ENCODE measurements at regions not wholly inside any gene's neighbourhood (a gene's known extent, or its start where the extent isn't known, plus 50 kb on each side); places are given as distances from the start of the nearest gene placed in this dataset.

- TF ChIP-seq POLR2AphosphoS5 (IDR thresholded peaks at IDR 0.05) = no peak
- TF ChIP-seq CTCF (IDR thresholded peaks at IDR 0.05) = no peak
Measured at GRCh38 chr15:35195649-35196048, 110.6 kb upstream of the NANOGP8 start.

All from prostate gland (tissue), 2 donors.